Limb (tissue), 2 donors: ENCODE measurements at regions not wholly inside any gene's neighbourhood (a gene's known extent, or its start where the extent isn't known, plus 50 kb on each side); places are given as distances from the start of the nearest gene placed in this dataset.

Source experiments
- DNase-seq, 2 donors: peaks; one replicate each; pipeline ENCODE4 v3.0.0-alpha.2; 2016; ENCODE audit errors: extremely low spot score in 2 of 2

DNA sequence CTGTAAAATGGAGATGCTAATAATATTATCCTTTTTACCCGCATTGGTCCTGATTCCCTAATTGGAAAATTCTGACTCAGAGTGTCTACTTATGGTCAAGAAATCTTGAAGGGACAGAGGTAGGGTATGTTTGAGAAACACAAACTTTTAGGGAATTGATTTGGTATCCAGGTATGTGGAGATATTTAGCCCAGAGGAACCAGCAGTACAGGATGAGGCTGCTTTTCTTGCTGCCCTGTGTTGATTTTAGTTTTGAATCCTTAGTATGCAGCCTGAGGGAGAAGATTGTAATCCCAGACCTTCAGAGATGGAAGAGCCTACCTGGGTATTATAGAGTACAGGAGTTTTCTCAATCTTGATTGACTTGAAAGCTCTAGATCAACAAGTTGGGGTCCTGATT, 569.1 kb downstream of the PDCD6IP start:
- DNase-seq, result no peak

DNA sequence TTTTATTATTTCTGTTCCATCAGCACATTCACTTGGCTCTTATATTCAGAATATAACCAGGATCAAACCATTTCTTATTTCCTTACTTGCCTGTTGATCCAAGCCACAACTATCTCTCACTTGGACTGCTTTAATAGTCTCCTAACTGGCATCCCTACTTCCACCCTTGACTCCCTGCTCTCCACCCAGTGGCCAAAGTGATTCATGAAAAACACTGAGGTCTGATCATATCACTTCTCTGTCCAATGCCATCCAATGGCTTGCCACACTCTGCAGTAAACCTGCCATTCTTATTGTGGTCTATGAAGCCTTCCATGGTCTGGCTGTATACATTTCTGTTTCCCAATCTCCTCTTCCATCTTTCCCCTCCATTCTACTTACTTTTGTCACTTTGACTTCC, 576.1 kb downstream of the PDCD6IP start:
- no peak for DNase-seq

DNA sequence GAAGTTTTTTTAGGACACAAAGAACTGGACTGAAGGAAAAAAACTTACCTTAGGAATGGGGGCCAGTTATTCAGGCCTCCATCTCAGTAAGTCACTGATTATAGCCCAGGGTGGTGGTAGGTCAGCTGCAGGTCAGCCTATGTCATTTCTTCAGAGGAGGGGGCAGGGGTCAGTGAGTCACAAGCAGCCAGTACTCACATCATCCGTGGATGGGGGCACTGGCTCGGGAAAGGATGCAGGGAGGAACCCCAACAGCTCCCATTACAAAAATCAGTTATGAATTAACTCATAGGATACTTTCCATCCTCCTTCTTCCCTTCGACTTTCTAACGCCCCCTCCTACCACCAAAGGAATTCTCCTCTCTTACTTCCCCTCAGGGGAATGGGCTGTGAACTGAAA, 578.3 kb downstream of the PDCD6IP start:
- DNase-seq, result no peak

DNA sequence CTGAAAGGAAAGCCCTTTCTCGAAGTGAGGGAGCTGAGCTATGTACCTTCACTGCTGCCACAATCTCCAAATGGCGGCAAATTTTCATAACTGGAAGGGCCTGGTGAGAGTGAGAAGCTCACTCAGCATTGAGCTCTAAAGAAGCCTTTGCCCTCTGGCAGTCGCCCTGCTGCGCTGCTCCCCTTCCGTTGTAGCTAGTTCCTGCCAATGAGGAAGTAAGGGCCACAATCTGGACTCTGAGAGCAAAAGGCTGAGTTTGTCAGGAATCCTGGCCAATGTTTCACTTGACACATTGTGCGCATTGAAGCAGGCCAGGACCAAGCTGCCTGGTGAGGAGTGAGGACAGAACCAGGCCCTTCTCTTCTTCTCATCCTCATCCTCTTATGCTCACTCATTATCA, 579.5 kb downstream of the PDCD6IP start:
- DNase-seq, result no peak

DNA sequence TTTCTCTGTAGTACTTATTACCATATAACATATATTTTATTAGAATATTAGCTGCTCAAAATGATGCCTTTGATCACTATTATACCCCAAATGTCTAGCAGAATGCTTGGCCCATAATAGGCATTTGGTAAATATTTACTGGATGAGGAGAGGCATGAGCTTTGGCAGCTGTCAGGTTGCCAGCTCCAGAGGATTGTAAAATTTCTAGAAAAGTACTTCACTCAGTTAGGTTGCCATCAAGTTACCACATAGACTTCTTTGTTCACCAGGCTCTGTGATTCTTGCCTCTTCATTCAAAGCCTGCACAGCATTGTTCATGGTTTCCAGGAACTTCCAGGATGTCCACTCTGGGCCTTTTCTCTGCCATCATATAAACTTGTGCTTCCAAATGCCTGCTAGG, 582.8 kb downstream of the PDCD6IP start:
- DNase-seq, result no peak

GRCh38 chr3:34382859-34383258, 584.4 kb downstream of the PDCD6IP start:
- DNase-seq, result no peak

DNA sequence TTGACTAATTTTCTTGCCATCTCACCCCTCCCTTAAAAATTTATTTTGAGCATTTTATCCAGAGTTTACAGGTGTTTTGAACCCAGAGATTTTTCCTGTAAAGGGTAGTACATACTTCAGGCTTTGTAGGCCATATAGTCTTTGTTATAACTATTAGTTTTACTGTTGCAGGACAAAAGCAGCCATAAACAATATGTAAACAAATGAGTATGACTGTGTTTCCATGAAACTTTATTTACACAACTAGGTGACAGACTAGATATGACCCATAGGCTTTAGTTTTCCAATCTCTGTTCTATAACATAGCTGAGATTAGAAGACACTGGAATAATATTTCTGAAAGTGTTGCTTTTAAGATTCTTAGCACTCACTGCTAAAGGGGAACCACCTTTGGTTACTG, 587.9 kb downstream of the PDCD6IP start:
- DNase-seq, result no peak

DNA sequence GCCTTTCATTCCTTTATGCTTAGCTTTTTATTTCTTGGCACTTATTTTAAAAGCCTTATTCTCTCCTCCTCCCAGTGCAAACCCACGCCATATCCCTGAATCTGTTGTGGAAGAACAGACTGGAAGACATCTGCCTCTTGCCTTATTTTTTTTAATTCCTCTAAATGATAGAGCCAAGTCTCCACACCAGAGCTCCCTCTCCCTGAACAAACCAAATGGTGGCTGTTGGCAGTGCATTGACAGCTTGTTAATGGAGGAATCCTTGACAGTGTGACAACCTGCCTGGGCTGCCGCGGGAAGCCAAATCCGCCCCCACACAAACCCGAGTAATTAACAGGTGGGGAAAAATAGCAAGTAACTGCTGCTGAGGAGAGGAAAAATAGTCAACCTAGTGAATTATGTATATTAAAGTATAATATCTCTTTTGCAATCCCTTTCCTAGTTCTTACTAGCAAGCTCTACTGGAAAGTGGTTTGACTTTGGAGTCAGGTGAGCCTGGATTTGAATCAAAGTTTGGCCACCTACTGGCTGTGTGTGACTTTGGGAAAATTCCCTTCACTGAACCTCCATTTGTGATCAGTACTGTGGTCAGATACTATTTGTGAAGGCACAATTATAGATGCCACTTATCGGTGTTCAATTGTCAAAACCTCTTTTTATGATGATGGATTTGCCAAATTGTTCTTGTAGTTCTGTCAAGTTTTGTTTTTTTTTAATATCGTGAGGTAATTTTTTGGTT, 589.6 kb downstream of the PDCD6IP start:
- peak in 1 of 2 donors; percentile 4 for DNase-seq

DNA sequence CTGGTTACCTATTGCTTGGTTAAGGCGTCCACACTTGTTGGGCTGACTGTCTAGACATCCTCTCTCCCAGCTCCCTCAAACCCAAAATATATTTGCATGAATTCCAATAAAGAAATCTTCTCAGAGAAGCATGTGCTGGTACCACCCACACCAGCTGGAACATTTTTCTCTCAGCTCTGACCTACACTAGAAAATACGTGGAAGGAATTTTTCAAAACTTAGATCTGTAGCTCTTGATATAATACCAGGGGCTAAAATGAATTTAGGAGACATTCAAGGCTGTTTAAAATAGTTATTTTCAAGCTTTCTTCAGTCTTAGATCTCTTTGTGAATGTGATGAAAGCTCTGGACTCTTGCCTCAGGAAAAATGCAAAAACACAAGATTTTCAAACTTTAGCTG, 590.4 kb downstream of the PDCD6IP start:
- DNase-seq, result no peak

- DNase-seq, result no peak
Measured at GRCh38 chr3:34394978-34395748, 596.7 kb downstream of the PDCD6IP start.

GRCh38 chr3:34396288-34396687, 597.9 kb downstream of the PDCD6IP start:
- no peak for DNase-seq

DNA sequence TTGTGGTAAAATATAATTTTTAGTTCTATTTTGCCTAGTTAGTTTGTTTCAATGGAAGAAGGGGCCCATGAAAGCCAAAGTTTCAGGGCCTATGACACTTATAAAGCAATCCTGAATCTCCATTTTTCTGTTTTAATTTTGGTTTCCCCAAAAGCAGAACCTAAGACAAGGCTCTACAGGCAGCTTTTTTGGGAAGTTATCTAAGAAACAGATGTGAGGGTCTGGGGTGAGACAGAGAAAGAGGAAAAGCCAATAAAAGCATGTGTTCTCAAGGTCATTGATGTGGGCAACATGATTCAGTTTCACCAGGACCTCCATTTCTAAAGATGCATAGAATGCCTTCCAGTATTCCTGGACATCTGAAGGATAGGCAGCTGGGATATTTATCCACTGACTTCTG, 598.5 kb downstream of the PDCD6IP start:
- DNase-seq, result no peak

GRCh38 chr3:34399401-34399800, 601.0 kb downstream of the PDCD6IP start:
- no peak for DNase-seq

DNA sequence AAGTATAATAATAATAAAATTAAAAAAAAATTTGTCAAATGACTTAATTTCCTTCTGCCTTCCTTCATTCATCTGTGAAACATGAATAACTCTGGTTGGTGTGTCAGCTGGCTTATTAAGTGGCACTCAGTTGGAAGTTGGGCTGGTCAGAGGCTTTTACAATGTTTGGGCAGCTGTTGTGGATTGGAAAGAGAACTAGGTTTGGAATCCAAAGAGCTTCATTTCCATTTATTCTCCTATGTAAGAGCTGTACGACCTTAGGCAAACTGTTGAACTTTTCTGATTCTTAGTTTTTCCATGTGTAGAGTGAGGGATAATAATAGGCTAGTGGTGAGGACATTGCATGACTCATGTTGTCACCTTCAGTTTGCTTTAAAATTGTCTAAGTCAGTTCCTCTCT, 606.7 kb downstream of the PDCD6IP start:
- DNase-seq, result no peak

DNA sequence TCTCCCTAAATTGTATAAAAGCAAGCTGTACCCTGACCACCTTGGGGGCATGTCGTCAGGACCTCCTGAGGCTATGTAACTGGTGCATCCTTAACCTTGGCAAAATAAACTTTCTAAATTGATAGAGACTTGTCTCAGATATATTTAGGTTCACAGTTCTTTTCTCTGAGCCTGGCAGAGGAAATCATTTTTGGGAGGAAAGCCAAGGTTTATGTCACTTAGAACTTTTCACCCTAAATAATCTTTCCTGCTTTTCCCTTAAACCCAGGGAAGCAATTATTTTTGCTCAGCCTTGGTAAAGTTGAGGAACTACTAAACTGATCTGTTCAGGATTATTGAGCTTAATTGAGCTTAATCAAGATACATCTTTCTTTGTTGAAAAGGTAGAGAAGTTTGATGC, 608.9 kb downstream of the PDCD6IP start:
- no peak for DNase-seq

GRCh38 chr3:34408088-34408487, 609.7 kb downstream of the PDCD6IP start:
- no peak for DNase-seq

- no peak for DNase-seq
Measured at GRCh38 chr3:34411596-34411995, 613.2 kb downstream of the PDCD6IP start.

DNA sequence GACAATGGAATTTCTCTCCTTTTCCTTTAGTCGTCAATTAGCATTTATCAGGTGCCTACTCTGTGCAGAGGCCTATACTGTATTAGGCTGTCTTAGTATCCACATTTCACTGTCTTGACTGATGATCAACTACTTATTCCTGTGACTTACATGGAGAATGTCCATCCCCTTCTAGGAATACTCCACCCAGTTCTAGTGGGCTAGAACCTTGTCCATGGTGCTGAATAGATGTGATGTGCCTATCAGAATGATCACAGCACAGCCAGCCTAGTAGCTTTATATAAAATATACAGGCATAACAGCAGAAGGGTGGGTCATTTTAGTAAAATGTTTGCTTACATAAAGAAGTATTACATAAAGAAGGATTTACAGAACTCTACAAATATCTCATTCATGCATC, 621.4 kb downstream of the PDCD6IP start:
- peak; percentile 27 to 57 for DNase-seq

DNA sequence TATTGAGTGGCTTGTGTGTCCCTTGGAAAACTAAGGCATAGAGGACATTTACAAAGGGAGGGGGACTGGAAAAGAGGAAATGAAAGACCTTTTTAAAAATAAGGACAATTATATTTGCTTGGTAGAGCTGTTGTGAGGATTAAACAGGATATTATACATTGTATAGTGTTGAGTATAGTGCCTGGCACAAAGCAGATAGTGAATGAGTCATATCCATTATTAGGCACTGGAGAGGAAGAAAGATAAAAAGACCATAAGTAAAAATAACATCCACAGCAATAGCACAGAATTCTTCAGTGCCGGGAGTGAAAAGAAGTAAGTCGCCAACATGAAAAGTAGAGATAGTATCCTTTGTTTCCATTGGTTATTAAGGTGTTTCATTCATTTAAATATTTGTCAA, 623.3 kb downstream of the PDCD6IP start:
- DNase-seq, result no peak

GRCh38 chr3:34439796-34440195, 641.4 kb downstream of the PDCD6IP start:
- DNase-seq, result no peak

- DNase-seq, result no peak
Measured at GRCh38 chr3:34444137-34444536, 645.7 kb downstream of the PDCD6IP start.

DNA sequence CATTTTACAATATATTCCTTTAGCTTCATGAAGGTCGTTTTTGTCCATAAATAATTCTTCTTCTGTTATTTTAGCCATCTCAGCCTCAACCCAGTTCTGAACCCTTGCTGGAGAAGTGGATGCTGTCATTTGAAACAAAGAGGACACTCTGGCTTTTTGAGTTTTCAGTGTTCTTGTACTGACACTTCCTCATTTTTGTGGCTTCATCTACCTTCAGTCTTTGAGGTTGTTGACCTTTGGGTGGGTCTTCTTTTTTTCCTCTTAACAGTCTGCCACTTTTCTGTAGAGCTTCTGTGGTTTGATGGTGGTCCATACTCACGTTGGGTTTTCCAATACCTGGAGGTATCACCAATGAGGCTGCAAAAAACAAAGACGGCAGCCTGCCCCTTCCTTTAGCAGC, 650.9 kb downstream of the PDCD6IP start:
- DNase-seq, result no peak

DNA sequence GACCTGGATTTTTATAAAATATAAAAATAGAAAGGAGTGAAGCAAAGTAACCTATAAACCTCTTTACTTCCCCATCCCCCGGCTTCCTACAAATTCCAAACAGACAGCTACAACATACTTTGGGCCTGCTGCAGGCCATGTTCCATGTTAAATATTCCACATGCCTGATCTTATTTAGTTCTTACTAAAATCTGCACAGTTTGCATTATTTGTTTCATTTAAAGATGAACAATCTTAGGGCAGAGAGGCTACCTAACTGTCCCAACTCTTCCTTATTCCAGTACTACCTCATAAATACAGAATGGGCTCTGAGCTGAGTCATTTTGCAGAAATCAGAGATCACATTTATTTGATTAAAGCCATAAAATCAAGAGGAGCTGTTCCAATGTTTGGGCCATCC, 665.0 kb downstream of the PDCD6IP start:
- DNase-seq, result no peak
